Right lobe of liver (tissue), 4 donors: ENCODE measurements at regions not wholly inside any gene's neighbourhood (a gene's known extent, or its start where the extent isn't known, plus 50 kb on each side); places are given as distances from the start of the nearest gene placed in this dataset.

Experiments used
- POLR2A ChIP-seq: fragments of 450-650 bp; IDR thresholded peaks from one replicate; pipeline ENCODE4 v1.6.1; 2017; ENCODE audit warnings: antibody characterized with exemption, mild to moderate bottlenecking
- TF ChIP-seq, protein P1 (sequence below), 4 donors: fragments of 200-600 bp in 3 of 4; fragments of 450-650 bp in 1 of 4; IDR thresholded peaks; one replicate each; pipeline versions ENCODE4 v1.5.1 to v1.8.0; 2016 to 2022; ENCODE audit warnings: antibody characterized with exemption in 4 of 4, mild to moderate bottlenecking in 2 of 4
- donor health status: DM: no; HTN: no; CAD: no.
- donor health status: DM: no; HTN: no; CAD: no.
- donor health status: DM: no; HTN: yes; CAD: no.

DNA sequence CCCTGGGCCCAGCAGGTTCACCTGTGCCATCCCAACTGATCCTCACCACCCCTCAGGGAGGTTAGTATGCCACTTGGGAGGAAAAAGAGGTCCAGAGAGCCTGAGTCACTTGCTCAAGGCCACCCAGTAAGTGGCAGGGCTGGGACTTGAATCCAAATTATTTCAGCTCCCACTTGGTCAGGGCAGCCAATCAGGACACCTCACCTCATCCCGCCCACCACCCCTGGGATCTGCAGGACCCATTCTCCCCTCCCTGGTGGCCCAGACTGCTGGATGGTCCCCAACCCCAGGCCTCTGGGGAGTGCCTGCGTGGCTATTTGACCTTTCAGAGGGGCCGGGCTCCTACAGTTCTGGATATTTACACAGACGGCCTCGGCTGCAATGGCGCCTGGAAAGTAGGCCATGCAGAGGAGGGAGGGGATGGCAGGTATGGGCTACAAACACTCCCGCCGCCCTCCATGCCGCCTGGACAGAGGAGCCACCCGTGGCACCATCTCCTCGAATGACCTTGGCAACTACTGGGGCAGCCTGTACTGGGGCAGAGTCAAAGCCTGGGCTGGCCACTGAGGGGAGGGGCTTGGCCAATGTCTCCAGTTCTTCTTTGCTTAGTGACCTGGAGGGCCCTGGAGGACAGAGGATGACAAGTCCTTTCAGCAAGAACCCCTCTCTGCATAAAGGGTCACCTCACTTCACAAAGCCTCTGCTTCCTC, 153.6 kb upstream of the LINGO1 start:
- TF ChIP-seq, protein P1, sequence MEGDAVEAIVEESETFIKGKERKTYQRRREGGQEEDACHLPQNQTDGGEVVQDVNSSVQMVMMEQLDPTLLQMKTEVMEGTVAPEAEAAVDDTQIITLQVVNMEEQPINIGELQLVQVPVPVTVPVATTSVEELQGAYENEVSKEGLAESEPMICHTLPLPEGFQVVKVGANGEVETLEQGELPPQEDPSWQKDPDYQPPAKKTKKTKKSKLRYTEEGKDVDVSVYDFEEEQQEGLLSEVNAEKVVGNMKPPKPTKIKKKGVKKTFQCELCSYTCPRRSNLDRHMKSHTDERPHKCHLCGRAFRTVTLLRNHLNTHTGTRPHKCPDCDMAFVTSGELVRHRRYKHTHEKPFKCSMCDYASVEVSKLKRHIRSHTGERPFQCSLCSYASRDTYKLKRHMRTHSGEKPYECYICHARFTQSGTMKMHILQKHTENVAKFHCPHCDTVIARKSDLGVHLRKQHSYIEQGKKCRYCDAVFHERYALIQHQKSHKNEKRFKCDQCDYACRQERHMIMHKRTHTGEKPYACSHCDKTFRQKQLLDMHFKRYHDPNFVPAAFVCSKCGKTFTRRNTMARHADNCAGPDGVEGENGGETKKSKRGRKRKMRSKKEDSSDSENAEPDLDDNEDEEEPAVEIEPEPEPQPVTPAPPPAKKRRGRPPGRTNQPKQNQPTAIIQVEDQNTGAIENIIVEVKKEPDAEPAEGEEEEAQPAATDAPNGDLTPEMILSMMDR (IDR thresholded peaks at IDR 0.05): no peak
- TF ChIP-seq POLR2A: no peak
